SU-DHL-6 (cell line): ENCODE measurements at regions not wholly inside any gene's neighbourhood (a gene's known extent, or its start where the extent isn't known, plus 50 kb on each side); places are given as distances from the start of the nearest gene placed in this dataset.

Source experiments
- CTCF ChIP-seq: fragments of 200-600 bp; sonication (generic); IDR thresholded peaks from one replicate; pipeline ENCODE4 v1.5.1; 2017; ENCODE audit warnings: antibody characterized with exemption, mild to moderate bottlenecking, low read length, moderate library complexity; ENCODE audit not compliant: insufficient read depth, poor library complexity, severe bottlenecking
- EZH2phosphoT487 ChIP-seq: fragments of 200-600 bp; sonication (generic), shearing (Covaris generic); conservative IDR thresholded peaks from 2 replicates; pipeline ENCODE4 v1.6.1; 2018; ENCODE audit warnings: mild to moderate bottlenecking, antibody characterized with exemption, low read length, moderate library complexity, mixed read lengths

- TF ChIP-seq CTCF, result no peak
- TF ChIP-seq EZH2phosphoT487, result no peak
Measured at GRCh38 chr5:97453263-97453662, 270.2 kb upstream of the RIOK2 start.
